HUES64 (cell line): ENCODE measurements at regions not wholly inside any gene's neighbourhood (a gene's known extent, or its start where the extent isn't known, plus 50 kb on each side); places are given as distances from the start of the nearest gene placed in this dataset.
A peak's percentile ranks its signal among the peaks of the same experiment; 100 is the strongest.

Experiments used
- H3K27ac ChIP-seq: 2 replicates; pipeline ENCODE4 v1.7.0; 2013; ENCODE audit warnings: low read depth, low read length, inconsistent platforms
- H3K27me3 ChIP-seq: 2 replicates; pipeline ENCODE4 v1.6.1; 2013; ENCODE audit warnings: mild to moderate bottlenecking, low read length; ENCODE audit not compliant: insufficient read depth
- H3K36me3 ChIP-seq: 2 replicates; pipeline ENCODE4 v1.6.1; 2013; ENCODE audit warnings: mild to moderate bottlenecking, low read length; ENCODE audit not compliant: insufficient read depth
- H3K4me1 ChIP-seq: 2 replicates; pipeline ENCODE4 v1.6.1; 2013; ENCODE audit warnings: mild to moderate bottlenecking, low read length, moderate library complexity; ENCODE audit not compliant: insufficient read depth
- H3K4me3 ChIP-seq: 2 replicates; pipeline ENCODE4 v1.5.1; 2013; ENCODE audit warnings: mild to moderate bottlenecking, low read length, moderate library complexity
- H3K9ac ChIP-seq: 2 replicates; pipeline ENCODE4 v1.6.1; 2013; ENCODE audit warnings: mild to moderate bottlenecking, low read depth, low read length
- H3K9me3 ChIP-seq: 2 replicates; pipeline ENCODE4 v1.6.1; 2013; ENCODE audit warnings: low read depth, low read length; ENCODE audit not compliant: insufficient read depth
- WGBS: fragments of 150-250, 120-280 bp; methylation state at CpG from one replicate; pipeline ENCODE4 v1.1.7; 2013; ENCODE audit warnings: missing lambda C conversion rate; 5-methylcytosine and 5-hydroxymethylcytosine counted together

DNA sequence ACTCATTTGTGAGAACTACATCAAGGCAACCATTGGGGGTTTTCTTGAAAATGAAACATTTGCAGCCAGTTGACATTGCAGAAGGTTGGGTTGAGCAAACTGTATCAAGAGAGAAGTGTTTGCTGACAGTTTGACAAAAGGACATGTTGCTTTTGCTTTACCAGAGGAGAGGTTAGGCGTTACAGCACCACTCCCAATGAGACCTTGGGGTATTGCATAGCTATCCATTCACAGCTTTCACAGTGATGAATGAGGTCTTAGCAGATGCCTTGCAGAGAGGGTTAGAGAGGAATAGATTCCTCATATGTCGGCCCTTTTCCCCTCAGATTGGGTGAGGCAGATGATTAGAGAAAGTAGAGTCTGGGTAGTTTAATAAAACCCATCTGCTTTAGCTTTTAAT is 988.9 kb upstream of the FLRT2 start:
- no peak overlapping the region for H3K27ac ChIP-seq
- 48% methylated on average over 2 of the region's 2 CpGs for WGBS

DNA sequence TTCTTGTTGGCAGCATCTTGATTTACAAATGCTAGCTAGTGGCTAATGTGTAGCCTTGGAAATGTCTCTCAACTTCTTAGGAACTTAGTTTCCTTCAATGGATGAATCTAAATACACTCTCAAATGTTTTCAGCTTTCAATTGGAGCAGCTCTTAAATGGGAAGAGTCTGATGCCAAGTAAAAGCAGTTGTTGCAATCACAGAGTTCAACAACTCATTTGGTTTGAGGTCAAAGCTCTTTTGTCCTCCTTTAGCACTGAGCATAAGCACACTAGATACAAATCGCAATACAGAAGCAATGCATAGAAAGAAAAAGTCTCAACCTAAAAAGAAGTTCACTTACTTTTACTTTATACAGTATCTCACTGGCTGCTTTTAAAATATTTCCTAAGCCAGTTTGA is 986.1 kb upstream of the FLRT2 start:
- Histone ChIP-seq H3K27ac (no peak overlapping the region; the same call in 1 of the 2 replicates), H3K9me3 (no peaks in the 10 kb centered on the region), H3K36me3 (no peaks in the 10 kb centered on the region), H3K4me1 (peaks cover 19% of the 10 kb centered on the region), H3K4me3 (no peak overlapping the region), H3K27me3 (no peaks in the 10 kb centered on the region), H3K9ac (no peak overlapping the region)
- WGBS: 87% methylated on average over 1 of the region's 1 CpG

More for the DNA sequence above, 988.9 kb upstream of the FLRT2 start:
- no peaks in the 10 kb centered on the region for H3K9me3 ChIP-seq
- H3K36me3 ChIP-seq: no peaks in the 10 kb centered on the region
- peaks cover 23% of the 10 kb centered on the region for H3K4me1 ChIP-seq
- H3K4me3 ChIP-seq: no peak overlapping the region
- H3K9ac ChIP-seq: no peak overlapping the region
- no peaks in the 10 kb centered on the region for H3K27me3 ChIP-seq

DNA sequence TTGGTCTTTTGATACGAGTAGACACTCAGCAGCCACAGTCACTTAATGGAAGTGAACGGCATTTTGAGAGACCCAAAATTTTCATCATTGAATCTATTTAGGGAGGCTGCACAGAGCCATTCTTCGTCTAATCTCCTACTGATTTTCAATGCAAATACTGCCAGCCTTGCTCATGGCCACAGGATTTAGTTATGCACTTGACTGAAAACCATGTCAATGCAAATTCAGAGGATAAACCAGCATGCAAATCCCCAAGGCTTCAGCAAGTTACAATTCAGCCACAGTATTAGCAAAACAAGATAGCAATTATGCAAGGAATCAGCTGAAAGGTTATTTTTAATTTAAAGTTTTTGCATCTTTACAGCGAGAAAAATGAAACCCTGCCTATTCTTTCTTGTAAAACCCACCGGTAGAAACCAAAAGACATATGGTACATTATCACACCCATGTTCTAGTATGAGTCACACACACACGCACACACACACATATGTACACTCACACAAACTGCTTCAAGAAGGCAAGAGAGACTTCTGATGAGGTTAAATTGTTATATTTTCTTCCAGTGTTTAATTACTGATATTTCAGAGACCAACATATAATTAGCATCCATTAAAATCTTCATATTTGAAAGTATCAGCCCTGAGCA is 985.3 kb upstream of the FLRT2 start:
- WGBS: 46% methylated on average over 5 of the region's 6 CpGs
- Histone ChIP-seq H3K27ac (0 out of 2 replicates have a peak overlapping the region, but pooled peaks have one; percentile 0), H3K9me3 (no peaks in the 10 kb centered on the region), H3K36me3 (no peaks in the 10 kb centered on the region), H3K4me3 (no peak overlapping the region), H3K9ac (no peak overlapping the region), H3K4me1 (peaks cover 19% of the 10 kb centered on the region), H3K27me3 (no peaks in the 10 kb centered on the region)

DNA sequence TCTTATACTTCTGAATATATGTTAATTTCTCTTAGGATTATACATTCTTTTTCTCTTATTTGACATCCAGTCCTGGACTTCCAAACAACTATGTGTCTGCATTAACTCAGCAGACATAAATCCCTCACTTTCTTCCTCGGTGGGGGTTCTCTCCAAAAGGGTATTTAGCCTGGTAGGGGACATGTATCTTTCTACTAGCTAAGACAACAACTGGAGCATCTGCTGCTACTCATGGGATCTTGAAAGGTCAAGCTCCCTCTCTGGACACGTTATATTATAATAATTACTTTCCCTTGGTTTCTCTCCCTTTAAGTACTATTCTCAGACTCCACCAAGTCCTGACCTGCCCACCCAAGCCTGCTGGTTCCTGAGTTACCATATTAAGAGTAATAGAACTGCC is 983.7 kb upstream of the FLRT2 start:
- H3K4me1 ChIP-seq: peaks cover 19% of the 10 kb centered on the region

DNA sequence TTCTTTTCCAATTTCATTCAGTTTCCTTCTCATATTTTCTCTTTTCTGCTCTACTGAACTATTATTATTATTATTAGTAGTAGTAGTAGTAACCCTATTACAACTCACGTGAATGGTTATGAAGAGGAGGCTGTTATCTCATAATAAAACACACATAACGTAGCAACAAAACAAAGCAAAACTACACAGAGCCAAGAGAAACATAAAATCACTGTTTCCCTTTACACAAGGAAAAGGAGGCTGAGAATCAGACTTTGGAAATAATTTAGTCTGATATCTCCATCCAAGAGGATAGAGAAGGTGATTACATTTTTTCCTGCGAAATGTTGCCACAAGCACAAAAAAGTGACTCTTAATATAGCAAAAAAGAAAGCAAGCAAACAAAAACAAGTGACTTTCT is 975.8 kb upstream of the FLRT2 start:
- no peak overlapping the region for H3K4me3 ChIP-seq
- H3K9ac ChIP-seq: no peak overlapping the region
- H3K27me3 ChIP-seq: no peaks in the 10 kb centered on the region
- peaks cover 8% of the 10 kb centered on the region; the same call in 1 of the 2 replicates for H3K9me3 ChIP-seq
- H3K4me1 ChIP-seq: no peaks in the 10 kb centered on the region
- H3K27ac ChIP-seq: no peak overlapping the region
- 89% methylated on average over 1 of the region's 3 CpGs for WGBS
- H3K36me3 ChIP-seq: no peaks in the 10 kb centered on the region

More for the DNA sequence above, 983.7 kb upstream of the FLRT2 start:
- no peaks in the 10 kb centered on the region for H3K27me3 ChIP-seq
- WGBS: 86% methylated on average over 1 of the region's 2 CpGs
- H3K4me3 ChIP-seq: no peak overlapping the region
- H3K9me3 ChIP-seq: no peaks in the 10 kb centered on the region
- no peaks in the 10 kb centered on the region for H3K36me3 ChIP-seq
- no peak overlapping the region for H3K27ac ChIP-seq
- H3K9ac ChIP-seq: no peak overlapping the region

DNA sequence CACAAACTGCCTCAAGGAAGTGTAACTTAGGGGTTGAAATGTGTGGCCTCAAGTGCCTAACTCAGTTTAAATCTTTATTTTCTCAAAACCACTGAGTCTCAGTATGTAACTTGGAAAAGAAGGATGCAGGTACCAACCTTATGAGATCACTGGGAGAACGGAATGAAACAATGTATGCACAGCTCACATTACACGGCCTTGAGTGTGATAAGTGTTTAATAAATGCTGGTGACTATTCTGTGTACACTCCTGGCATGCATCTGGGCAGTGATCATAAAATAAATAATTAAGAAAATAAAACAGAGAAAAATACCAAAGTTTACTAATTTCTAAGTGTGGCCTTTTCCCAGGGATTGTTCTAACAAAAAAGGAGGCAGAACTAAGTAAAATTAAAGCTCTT is 974.5 kb upstream of the FLRT2 start:
- Histone ChIP-seq H3K27me3 (no peaks in the 10 kb centered on the region), H3K4me1 (no peaks in the 10 kb centered on the region), H3K9me3 (peaks cover 8% of the 10 kb centered on the region; the same call in 1 of the 2 replicates), H3K4me3 (no peak overlapping the region), H3K9ac (no peak overlapping the region), H3K36me3 (no peaks in the 10 kb centered on the region), H3K27ac (no peak overlapping the region)
- WGBS: 94% methylated on average over 2 of the region's 2 CpGs

DNA sequence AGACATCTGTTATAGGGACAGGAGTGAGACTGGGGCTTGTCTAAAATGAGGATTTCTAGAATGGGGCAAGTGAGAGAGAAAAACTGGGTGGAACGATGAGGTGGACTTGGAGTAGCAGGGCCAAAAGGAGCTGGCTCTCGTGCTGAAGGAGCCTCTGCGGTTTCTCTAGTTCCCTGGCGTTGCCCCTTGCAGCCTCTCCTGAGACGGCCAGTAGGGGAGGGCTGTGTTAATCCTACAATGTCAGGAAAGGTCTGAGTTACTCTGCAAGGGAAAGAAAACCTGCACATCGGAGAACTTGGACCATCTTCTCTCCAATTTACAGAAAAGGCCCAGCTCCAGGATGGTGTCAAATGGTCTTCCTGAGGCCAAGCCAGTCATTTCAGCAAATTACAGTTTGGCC is 963.8 kb upstream of the FLRT2 start:
- peaks cover 5% of the 10 kb centered on the region; the same call in 1 of the 2 replicates for H3K4me1 ChIP-seq
- 95% methylated on average over 6 of the region's 6 CpGs for WGBS
- H3K27me3 ChIP-seq: no peaks in the 10 kb centered on the region
- H3K9ac ChIP-seq: no peak overlapping the region
- no peak overlapping the region for H3K4me3 ChIP-seq
- no peaks in the 10 kb centered on the region for H3K9me3 ChIP-seq
- H3K27ac ChIP-seq: no peak overlapping the region
- H3K36me3 ChIP-seq: no peaks in the 10 kb centered on the region

DNA sequence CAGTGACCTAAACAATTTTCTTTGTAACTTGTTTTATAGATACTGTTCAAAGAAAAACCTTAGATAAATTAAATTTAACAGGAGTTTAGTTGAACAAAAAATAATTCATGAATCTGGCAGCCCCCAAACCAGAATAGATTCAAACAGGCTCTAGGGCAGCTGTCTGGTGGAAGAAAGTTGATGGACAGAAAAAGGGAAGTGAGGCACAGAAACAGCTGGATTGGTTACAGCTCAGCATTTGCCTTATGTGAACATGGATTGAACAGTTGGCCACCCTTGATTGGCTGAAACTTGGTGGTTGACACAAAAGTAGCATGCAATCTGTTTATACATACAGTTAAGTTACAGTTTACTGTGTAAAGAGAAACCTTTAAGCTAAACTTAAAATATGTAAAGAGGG is 954.3 kb upstream of the FLRT2 start:
- Histone ChIP-seq H3K9me3 (no peaks in the 10 kb centered on the region), H3K4me1 (no peaks in the 10 kb centered on the region), H3K4me3 (no peak overlapping the region), H3K27me3 (no peaks in the 10 kb centered on the region), H3K36me3 (no peaks in the 10 kb centered on the region), H3K27ac (no peak overlapping the region), H3K9ac (no peak overlapping the region)

DNA sequence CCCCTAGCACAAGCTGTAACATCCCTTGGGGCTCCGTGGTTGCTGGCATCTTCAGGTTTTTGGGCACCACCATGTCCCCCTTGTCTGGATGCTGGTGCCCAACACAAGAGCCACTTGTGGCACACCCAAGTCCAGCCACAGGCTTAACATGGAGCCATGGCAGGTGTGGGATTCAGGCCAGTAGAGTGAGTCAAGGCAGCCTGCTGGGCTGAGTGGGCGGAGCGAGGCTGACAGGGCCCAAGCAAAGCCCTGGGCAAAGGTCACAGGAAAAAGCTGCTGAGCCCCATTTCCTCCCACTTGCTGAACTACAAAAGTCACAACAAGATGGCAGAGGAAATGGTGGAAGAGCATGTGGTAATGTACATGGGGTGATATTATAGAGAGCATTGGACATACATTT is 950.7 kb upstream of the FLRT2 start:
- Histone ChIP-seq H3K27ac (no peak overlapping the region), H3K4me3 (no peak overlapping the region), H3K27me3 (no peaks in the 10 kb centered on the region), H3K36me3 (no peaks in the 10 kb centered on the region), H3K4me1 (no peaks in the 10 kb centered on the region), H3K9me3 (no peaks in the 10 kb centered on the region), H3K9ac (no peak overlapping the region)
- WGBS: 90% methylated on average over 3 of the region's 3 CpGs

DNA sequence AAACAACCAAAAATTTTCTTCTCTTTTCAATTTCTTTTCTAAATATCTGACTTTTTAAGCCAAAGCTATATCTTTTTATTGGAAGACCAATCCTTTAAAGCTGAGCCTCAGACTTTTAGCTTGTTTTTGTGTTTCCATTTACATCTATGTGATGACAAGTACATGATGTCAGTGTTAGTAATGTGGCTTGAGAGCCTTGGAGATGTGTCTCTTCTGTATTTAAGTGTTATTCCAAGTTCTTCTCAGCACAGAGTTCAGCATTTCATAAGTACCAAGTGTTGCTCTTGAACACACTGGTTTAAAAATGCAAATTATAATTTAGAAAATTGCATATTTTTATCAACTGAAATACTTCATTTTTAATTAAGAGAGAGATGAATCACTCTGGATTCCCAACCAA is 948.9 kb upstream of the FLRT2 start:
- Histone ChIP-seq H3K4me3 (no peak overlapping the region), H3K9ac (no peak overlapping the region), H3K9me3 (no peaks in the 10 kb centered on the region), H3K27me3 (no peaks in the 10 kb centered on the region), H3K27ac (no peak overlapping the region), H3K4me1 (no peaks in the 10 kb centered on the region), H3K36me3 (no peaks in the 10 kb centered on the region)

DNA sequence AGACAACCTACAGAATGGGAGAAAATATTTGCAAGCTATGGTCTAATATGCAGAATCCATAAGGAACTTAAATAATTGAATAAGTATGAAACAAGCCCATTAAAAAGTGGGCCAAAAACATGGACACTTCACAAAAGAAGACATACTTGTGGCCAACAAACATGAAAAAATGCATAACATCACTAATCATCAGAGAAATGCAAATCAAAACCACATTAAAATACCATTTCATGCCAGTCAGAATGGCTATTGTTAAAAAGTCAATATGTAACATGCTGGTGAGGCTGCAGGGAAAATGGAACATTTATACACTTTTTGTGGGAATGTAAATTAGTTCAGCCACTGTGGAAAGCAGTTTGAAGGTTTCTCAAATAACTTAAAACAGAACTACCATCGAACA is 945.4 kb upstream of the FLRT2 start:
- Histone ChIP-seq H3K27ac (no peak overlapping the region), H3K4me1 (no peaks in the 10 kb centered on the region), H3K9me3 (no peaks in the 10 kb centered on the region), H3K9ac (no peak overlapping the region), H3K4me3 (no peak overlapping the region), H3K27me3 (no peaks in the 10 kb centered on the region), H3K36me3 (no peaks in the 10 kb centered on the region)
- 93% methylated on average over 1 of the region's 1 CpG for WGBS
